GM19438 (cell line): ENCODE measurements at regions not wholly inside any gene's neighbourhood (a gene's known extent, or its start where the extent isn't known, plus 50 kb on each side); places are given as distances from the start of the nearest gene placed in this dataset.
"Not testable (repeated sequence)": the region's sequence is repeated elsewhere in the genome, so short reads cannot be mapped to it uniquely, and the experiment has no call there.

Experiments used
- ATAC-seq: cut with Tn5 transposase; IDR thresholded peaks from one replicate; pipeline ENCODE4 v1.9.1; 2021; ENCODE audit warnings: low read depth; ENCODE audit not compliant: unreplicated experiment

- no peak for ATAC-seq
Observed at GRCh38 chr5:90287036-90287435, 122.5 kb downstream of the CETN3 start.

- ATAC-seq = no peak
Observed at GRCh38 chr5:90285581-90285980, 124.0 kb downstream of the CETN3 start.

- ATAC-seq = no peak
Observed at GRCh38 chr5:90284375-90284774, 125.2 kb downstream of the CETN3 start.

- ATAC-seq = no peak
Observed at GRCh38 chr5:90279091-90279490, 130.5 kb downstream of the CETN3 start.

- ATAC-seq = no peak
Observed at GRCh38 chr5:90274216-90274615, 135.3 kb downstream of the CETN3 start.

- no peak for ATAC-seq
Observed at GRCh38 chr5:90267646-90268045, 141.9 kb downstream of the CETN3 start.

- no peak for ATAC-seq
Observed at GRCh38 chr5:90265545-90265857, 144.1 kb downstream of the CETN3 start.

- peak; percentile 60 for ATAC-seq
Observed at GRCh38 chr5:90264689-90265544, 144.6 kb downstream of the CETN3 start.

- ATAC-seq = no peak
Observed at GRCh38 chr5:90263102-90263820, 146.3 kb downstream of the CETN3 start.

GRCh38 chr5:90251447-90251846 lies 158.1 kb downstream of the CETN3 start:
- no peak for ATAC-seq

GRCh38 chr5:90248640-90249039 lies 160.9 kb downstream of the CETN3 start:
- no peak for ATAC-seq

GRCh38 chr5:90243848-90244247 lies 165.7 kb downstream of the CETN3 start:
- ATAC-seq = not testable (repeated sequence)

- no peak for ATAC-seq
Observed at GRCh38 chr5:90233476-90233875, 176.1 kb downstream of the CETN3 start.

- no peak for ATAC-seq
Observed at GRCh38 chr5:90231688-90232087, 177.9 kb downstream of the CETN3 start.

GRCh38 chr5:90227683-90228082 lies 181.9 kb downstream of the CETN3 start:
- ATAC-seq = no peak

GRCh38 chr5:90226433-90227099 lies 183.0 kb downstream of the CETN3 start:
- no peak for ATAC-seq

- no peak for ATAC-seq
Observed at GRCh38 chr5:90224342-90224741, 185.2 kb downstream of the CETN3 start.

- ATAC-seq = no peak
Observed at GRCh38 chr5:90223756-90224155, 185.8 kb downstream of the CETN3 start.

GRCh38 chr5:90221951-90222350 lies 187.6 kb downstream of the CETN3 start:
- no peak for ATAC-seq

GRCh38 chr5:90220554-90220953 lies 189.0 kb downstream of the CETN3 start:
- no peak for ATAC-seq

GRCh38 chr5:90214991-90215390 lies 194.6 kb downstream of the CETN3 start:
- ATAC-seq = no peak
